ENCODE measurements at regions not wholly inside any gene's neighbourhood (a gene's known extent, or its start where the extent isn't known, plus 50 kb on each side); places are given as distances from the start of the nearest gene placed in this dataset.
A peak's percentile ranks its signal among the peaks of the same experiment; 100 is the strongest.
"Not testable (repeated sequence)": the region's sequence is repeated elsewhere in the genome, so short reads cannot be mapped to it uniquely, and the experiment has no call there.

DNA sequence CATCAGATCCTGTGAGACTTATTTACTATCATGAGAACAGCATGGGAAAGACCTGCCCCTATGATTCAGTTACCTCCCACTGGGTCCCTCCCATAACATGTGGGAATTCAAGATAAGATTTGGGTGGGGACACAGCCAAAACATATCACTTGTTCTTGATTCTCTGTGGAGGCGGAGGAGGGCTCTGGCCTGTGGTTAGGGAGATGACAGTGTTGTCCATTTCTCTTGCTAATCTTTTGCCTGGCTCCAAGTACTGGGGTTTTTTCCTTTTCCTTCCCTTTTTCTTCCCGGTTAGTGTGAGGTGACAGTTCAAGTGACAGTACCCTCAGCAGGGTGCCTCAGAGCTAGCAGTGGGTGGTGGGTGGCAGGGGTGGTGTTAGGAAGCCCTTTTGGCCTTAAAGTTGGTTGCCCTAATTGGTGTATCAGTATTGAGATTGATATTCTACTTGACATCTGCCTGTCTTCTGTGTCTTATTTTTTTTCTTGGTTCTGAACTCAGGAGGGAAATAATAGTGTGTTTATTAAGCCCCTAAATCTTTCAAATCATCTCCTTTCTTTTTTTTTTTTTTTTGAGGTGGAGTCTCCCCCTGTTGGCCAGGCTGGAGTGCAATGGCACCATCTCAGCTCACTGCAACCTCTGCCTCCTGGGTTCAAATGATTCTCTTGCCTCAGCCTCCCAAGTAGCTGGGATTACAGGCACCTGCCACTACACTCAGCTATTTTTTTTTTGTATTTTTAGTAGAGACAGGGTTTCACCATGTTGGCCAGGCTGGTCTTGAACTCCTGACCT is 192.0 kb downstream of the ASB1 start:
- TF ChIP-seq, protein P1, sequence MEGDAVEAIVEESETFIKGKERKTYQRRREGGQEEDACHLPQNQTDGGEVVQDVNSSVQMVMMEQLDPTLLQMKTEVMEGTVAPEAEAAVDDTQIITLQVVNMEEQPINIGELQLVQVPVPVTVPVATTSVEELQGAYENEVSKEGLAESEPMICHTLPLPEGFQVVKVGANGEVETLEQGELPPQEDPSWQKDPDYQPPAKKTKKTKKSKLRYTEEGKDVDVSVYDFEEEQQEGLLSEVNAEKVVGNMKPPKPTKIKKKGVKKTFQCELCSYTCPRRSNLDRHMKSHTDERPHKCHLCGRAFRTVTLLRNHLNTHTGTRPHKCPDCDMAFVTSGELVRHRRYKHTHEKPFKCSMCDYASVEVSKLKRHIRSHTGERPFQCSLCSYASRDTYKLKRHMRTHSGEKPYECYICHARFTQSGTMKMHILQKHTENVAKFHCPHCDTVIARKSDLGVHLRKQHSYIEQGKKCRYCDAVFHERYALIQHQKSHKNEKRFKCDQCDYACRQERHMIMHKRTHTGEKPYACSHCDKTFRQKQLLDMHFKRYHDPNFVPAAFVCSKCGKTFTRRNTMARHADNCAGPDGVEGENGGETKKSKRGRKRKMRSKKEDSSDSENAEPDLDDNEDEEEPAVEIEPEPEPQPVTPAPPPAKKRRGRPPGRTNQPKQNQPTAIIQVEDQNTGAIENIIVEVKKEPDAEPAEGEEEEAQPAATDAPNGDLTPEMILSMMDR (IDR thresholded peaks at IDR 0.05): peak in 2 of 4 donors; percentile 15 to 17
- H3K4me1 ChIP-seq; ATAC-seq; H3K4me3 ChIP-seq; H3K27me3 ChIP-seq; H3K36me3 ChIP-seq; intact Hi-C loops (cut with DNase I); H3K27ac ChIP-seq; DNase-seq; H3K9me3 ChIP-seq: not testable (repeated sequence)
- WGBS (ENCODE audit: insufficient coverage, low coverage, low lambda C conversion rate, missing lambda C conversion rate): 33% methylated on average over 2 of the region's 2 CpGs

DNA sequence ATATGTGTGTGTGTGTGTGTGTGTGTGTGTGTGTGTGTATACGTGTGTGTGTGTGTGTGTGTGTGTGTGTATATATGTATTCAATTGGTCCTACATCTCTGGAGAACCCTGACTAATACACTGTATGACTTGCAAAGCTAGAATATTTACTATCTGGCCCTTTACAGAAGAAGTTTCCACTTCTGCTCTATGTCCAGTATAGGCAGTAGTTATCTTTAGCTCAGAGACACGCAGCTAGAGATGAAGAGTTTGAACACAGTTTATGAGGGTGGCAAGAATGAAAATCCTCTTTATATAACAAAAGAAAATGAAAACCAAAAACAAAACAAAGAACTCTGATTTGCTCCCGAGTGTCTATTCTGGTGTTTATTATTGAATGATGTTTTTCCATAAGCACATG is 201.2 kb downstream of the ASB1 start:
- H3K4me3 ChIP-seq: no peak overlapping the region
- no peaks in the 10 kb centered on the region for H3K9me3 ChIP-seq
- H3K4me1 ChIP-seq: no peaks in the 10 kb centered on the region
- WGBS (ENCODE audit: insufficient coverage, low coverage, low lambda C conversion rate, missing lambda C conversion rate): 58% methylated on average over 2 of the region's 3 CpGs
- no peak for DNase-seq
- intact Hi-C loops (cut with DNase I): no loop called here
- no peaks in the 10 kb centered on the region for H3K36me3 ChIP-seq
- ATAC-seq: no peak
- TF ChIP-seq, protein P1 (IDR thresholded peaks at IDR 0.05): no peak
- no peak for TF ChIP-seq POLR2A (IDR thresholded peaks at IDR 0.05)
- H3K27me3 ChIP-seq: no peaks in the 10 kb centered on the region
- no peak overlapping the region for H3K27ac ChIP-seq

DNA sequence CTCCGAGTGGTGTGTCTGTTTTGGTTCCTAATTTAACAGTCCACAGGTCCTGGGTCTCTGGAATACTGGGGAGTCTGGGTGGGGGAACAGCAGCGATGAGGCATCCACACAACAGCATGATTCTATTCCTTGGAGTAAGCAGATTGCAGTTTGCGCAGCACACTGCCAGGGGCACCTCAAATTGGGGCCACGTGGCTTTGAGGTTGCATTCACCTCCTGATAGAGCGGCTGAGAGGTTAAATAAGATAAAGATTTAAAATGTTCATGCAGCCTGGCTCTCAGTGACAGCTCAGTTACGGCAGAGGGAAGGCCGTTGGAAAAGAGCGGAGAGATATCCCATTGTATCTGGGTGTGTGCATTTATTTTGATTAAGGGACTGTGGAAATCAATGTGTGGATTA is 202.3 kb downstream of the ASB1 start:
- ATAC-seq (no peak), DNase-seq (no peak)
- Histone ChIP-seq H3K27ac (no peak overlapping the region), H3K9me3 (no peaks in the 10 kb centered on the region), H3K27me3 (no peaks in the 10 kb centered on the region), H3K4me1 (no peaks in the 10 kb centered on the region), H3K4me3 (no peak overlapping the region), H3K36me3 (no peaks in the 10 kb centered on the region)
- intact Hi-C loops (cut with DNase I): no loop called here
- TF ChIP-seq, protein P1 (IDR thresholded peaks at IDR 0.05): no peak
- WGBS (ENCODE audit: insufficient coverage, low coverage, low lambda C conversion rate, missing lambda C conversion rate): 61% methylated on average over 8 of the region's 8 CpGs

DNA sequence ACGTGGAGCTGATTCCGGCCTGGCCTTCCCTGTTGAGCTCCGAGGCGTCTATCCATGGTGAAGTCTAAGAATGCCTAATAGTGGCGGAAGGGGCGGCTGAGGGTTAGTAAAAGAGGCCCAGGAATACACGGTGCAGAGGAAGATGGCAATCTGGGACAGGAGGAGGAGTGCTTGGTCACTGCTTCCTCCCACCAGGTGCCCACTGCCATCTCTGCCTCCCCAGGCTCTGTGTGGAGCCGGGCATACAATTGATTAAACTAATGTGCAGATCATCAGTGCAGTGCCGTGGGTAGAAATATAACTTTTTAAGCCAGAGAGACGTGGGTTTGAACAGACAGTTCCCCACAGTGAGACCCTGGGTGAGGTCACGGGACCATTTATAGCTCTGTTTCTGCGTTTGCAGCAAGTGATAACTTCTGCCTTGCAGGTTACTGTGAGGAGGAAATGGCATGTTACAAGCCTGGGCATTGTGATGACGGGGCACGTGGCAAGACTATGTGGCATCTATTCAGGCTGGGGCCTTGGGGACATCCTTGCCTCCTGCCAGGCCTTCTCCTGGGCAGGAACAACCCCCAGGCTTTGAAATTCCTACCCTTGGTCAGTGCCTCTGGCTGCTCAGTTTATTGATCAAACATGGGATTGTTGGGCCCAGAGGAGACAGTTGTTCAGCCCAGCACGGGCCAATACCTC is 204.9 kb downstream of the ASB1 start:
- Histone ChIP-seq H3K27me3 (no peaks in the 10 kb centered on the region), H3K36me3 (no peaks in the 10 kb centered on the region), H3K4me1 (no peaks in the 10 kb centered on the region), H3K4me3 (no peak overlapping the region), H3K27ac (no peak overlapping the region), H3K9me3 (no peaks in the 10 kb centered on the region)
- ATAC-seq: no peak
- no peak for TF ChIP-seq POLR2A (IDR thresholded peaks at IDR 0.05)
- TF ChIP-seq, protein P1 (IDR thresholded peaks at IDR 0.05): no peak
- DNase-seq: no peak
- WGBS (ENCODE audit: insufficient coverage, low coverage, low lambda C conversion rate, missing lambda C conversion rate): 71% methylated on average over 14 of the region's 15 CpGs
- intact Hi-C loops (cut with DNase I): no loop called here
